Prostate gland (tissue), 2 donors: ENCODE measurements at regions not wholly inside any gene's neighbourhood (a gene's known extent, or its start where the extent isn't known, plus 50 kb on each side); places are given as distances from the start of the nearest gene placed in this dataset.

Experiments
- DNase-seq: peaks from one replicate; pipeline ENCODE4 v3.0.0-alpha.2; 2019; ENCODE audit warnings: low spot score
- H3K27ac ChIP-seq, 2 donors: fragments of 200-600 bp; sonication (generic); 2 replicates each; pipeline ENCODE4 v1.5.1; 2017 to 2019
- H3K27me3 ChIP-seq: fragments of 200-600 bp; sonication (generic); replicated peaks from 2 replicates; pipeline ENCODE4 v1.5.1; 2019; ENCODE audit not compliant: insufficient read depth
- H3K36me3 ChIP-seq, 2 donors: fragments of 200-600 bp; sonication (generic); 1 replicate in 1 of 2; 2 replicates in 1 of 2; pipeline versions ENCODE4 v1.5.1 to v1.8.1; 2017 to 2019
- H3K4me1 ChIP-seq: fragments of 200-600 bp; sonication (generic); replicated peaks from 2 replicates; pipeline ENCODE4 v1.5.1; 2019
- H3K4me3 ChIP-seq, 2 donors: fragments of 200-600 bp; sonication (generic); 2 replicates each; pipeline ENCODE4 v1.5.1; 2017 to 2019
- H3K9me3 ChIP-seq: fragments of 200-600 bp; sonication (generic); 2 replicates; pipeline ENCODE4 v1.5.1; 2017
- POLR2A ChIP-seq: fragments of 450-650 bp; IDR thresholded peaks from one replicate; pipeline ENCODE4 v1.6.1; 2016; ENCODE audit warnings: antibody characterized with exemption, mild to moderate bottlenecking
- POLR2AphosphoS5 ChIP-seq: sonication (generic); formaldehyde crosslinking; IDR thresholded peaks from one replicate; pipeline ENCODE4 v1.6.1; 2017; ENCODE audit warnings: antibody characterized with exemption
- WGBS: methylation state at CpG from one replicate; pipeline ENCODE4 v1.1.5; 2018; 5-methylcytosine and 5-hydroxymethylcytosine counted together
- intact Hi-C: fragments of 100-400 bp; cut with DNase I; formaldehyde crosslinking; loops from one replicate; pipeline ENCODE4 v1.14.2; 2022
- TF ChIP-seq, protein P1 (sequence below), 4 experiments: fragments of 200-600 bp in 2 of 4; fragments of 450-650 bp in 2 of 4; sonication (generic) in 2 of 4; IDR thresholded peaks; 1 replicate in 3 of 4; 2 replicates in 1 of 4; pipeline ENCODE4 v1.5.1; 2016 to 2019; ENCODE audit warnings: antibody characterized with exemption in 4 of 4, mild to moderate bottlenecking in 2 of 4, moderate library complexity in 2 of 4

- Histone ChIP-seq H3K4me1 (no peaks in the 10 kb centered on the region), H3K36me3 (no peaks in the 10 kb centered on the region), H3K27ac (no peak overlapping the region), H3K4me3 (no peak overlapping the region), H3K27me3 (no peaks in the 10 kb centered on the region), H3K9me3 (no peaks in the 10 kb centered on the region)
- intact Hi-C loops = no loop called here
- TF ChIP-seq, protein P1, sequence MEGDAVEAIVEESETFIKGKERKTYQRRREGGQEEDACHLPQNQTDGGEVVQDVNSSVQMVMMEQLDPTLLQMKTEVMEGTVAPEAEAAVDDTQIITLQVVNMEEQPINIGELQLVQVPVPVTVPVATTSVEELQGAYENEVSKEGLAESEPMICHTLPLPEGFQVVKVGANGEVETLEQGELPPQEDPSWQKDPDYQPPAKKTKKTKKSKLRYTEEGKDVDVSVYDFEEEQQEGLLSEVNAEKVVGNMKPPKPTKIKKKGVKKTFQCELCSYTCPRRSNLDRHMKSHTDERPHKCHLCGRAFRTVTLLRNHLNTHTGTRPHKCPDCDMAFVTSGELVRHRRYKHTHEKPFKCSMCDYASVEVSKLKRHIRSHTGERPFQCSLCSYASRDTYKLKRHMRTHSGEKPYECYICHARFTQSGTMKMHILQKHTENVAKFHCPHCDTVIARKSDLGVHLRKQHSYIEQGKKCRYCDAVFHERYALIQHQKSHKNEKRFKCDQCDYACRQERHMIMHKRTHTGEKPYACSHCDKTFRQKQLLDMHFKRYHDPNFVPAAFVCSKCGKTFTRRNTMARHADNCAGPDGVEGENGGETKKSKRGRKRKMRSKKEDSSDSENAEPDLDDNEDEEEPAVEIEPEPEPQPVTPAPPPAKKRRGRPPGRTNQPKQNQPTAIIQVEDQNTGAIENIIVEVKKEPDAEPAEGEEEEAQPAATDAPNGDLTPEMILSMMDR (IDR thresholded peaks at IDR 0.05) = no peak
- TF ChIP-seq POLR2A (no peak), POLR2AphosphoS5 (no peak)
- WGBS = 87% methylated on average over 4 of the region's 4 CpGs
- no peak for DNase-seq
These were observed 427.9 kb downstream of the PLCL1 start for GRCh38 chr2:198232281-198232680.

DNA sequence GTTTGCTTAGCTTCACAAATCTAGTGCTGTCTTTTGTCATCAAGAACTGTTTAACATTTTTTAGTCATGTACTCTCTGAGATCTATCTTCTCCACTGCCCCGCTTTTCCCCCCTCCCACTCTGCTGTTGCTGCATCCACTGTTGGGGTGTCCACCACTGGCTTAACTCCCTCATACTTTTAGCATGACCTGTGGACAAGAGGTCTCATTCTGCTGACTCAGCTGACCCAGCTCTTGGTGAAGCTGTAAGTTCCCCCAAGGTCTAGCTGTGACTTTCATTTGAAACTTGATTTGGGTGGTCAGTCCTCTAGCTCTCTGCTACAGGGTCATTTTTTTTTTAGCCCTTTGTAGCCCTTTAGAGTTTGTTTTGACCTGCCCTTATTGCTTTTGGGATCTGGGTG is 427.2 kb downstream of the PLCL1 start:
- no peak overlapping the region for H3K27ac ChIP-seq
- WGBS = 96% methylated on average over 1 of the region's 1 CpG

GRCh38 chr2:198220763-198221610 is 416.6 kb downstream of the PLCL1 start:
- Histone ChIP-seq H3K9me3 (no peaks in the 10 kb centered on the region), H3K4me3 (no peak overlapping the region), H3K27ac (no peak overlapping the region), H3K36me3 (no peaks in the 10 kb centered on the region), H3K4me1 (no peaks in the 10 kb centered on the region), H3K27me3 (no peaks in the 10 kb centered on the region)
- no peak for DNase-seq
- 72% methylated on average over 4 of the region's 4 CpGs for WGBS
- intact Hi-C loops = loop anchor here (10.0 kb wide), 2 partner anchors 86 to 416 kb away; partner anchors contain the start of gene PLCL1
- no peak for TF ChIP-seq POLR2A
- TF ChIP-seq, protein P1 (IDR thresholded peaks at IDR 0.05) = no peak

More for the DNA sequence above, 427.2 kb downstream of the PLCL1 start:
- no peak for DNase-seq
- TF ChIP-seq, protein P1 (IDR thresholded peaks at IDR 0.05) = no peak
- TF ChIP-seq POLR2AphosphoS5 = no peak
- H3K36me3 ChIP-seq = no peaks in the 10 kb centered on the region
- no peak overlapping the region for H3K4me3 ChIP-seq
- no peaks in the 10 kb centered on the region for H3K27me3 ChIP-seq
- no peaks in the 10 kb centered on the region for H3K4me1 ChIP-seq
- no peaks in the 10 kb centered on the region for H3K9me3 ChIP-seq
- intact Hi-C loops = no loop called here

DNA sequence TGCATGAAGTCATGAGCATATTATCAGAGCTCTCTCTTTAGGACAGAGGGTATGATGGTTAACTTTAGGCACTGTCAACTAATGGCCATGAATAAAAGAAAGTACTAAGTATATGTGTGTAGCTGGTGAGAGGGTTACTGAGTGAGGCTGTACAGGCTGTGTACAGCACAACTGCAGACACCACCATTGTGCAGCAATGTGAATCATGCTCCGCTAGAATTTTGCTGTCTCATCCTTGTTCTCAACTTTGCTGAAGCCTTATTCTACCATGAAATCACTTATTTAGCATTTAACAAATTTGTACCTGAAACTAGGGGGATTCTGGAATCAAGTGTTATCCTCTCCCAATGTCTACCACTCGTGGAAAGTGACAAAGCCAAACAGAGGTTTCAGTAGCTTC is 414.9 kb downstream of the PLCL1 start:
- Histone ChIP-seq H3K27ac (no peak overlapping the region), H3K9me3 (no peaks in the 10 kb centered on the region), H3K27me3 (no peaks in the 10 kb centered on the region), H3K4me1 (no peaks in the 10 kb centered on the region), H3K4me3 (no peak overlapping the region), H3K36me3 (no peaks in the 10 kb centered on the region)
- WGBS = 72% methylated on average over 2 of the region's 2 CpGs
- intact Hi-C loops = no loop called here
- no peak for DNase-seq
- TF ChIP-seq, protein P1 (IDR thresholded peaks at IDR 0.05) = no peak
- TF ChIP-seq POLR2A (no peak), POLR2AphosphoS5 (no peak)

GRCh38 chr2:198214114-198214596 is 409.8 kb downstream of the PLCL1 start:
- DNase-seq = no peak
- no peaks in the 10 kb centered on the region for H3K4me1 ChIP-seq
- no peak for TF ChIP-seq POLR2AphosphoS5
- no peak overlapping the region for H3K4me3 ChIP-seq
- H3K27me3 ChIP-seq = no peaks in the 10 kb centered on the region
- intact Hi-C loops = no loop called here
- H3K9me3 ChIP-seq = no peaks in the 10 kb centered on the region
- no peak overlapping the region for H3K27ac ChIP-seq
- 79% methylated on average over 5 of the region's 5 CpGs for WGBS
- H3K36me3 ChIP-seq = no peaks in the 10 kb centered on the region
